HAP-1 (cell line): ENCODE measurements at regions not wholly inside any gene's neighbourhood (a gene's known extent, or its start where the extent isn't known, plus 50 kb on each side); places are given as distances from the start of the nearest gene placed in this dataset.
"Not testable (repeated sequence)": the region's sequence is repeated elsewhere in the genome, so short reads cannot be mapped to it uniquely, and the experiment has no call there.

Source experiments
- DNase-seq, 2 experiments: peaks; one replicate each; pipeline ENCODE4 v3.0.0-alpha.2; 2016 to 2020; ENCODE audit warnings: low spot score in 2 of 2
- H3K27me3 ChIP-seq: fragments of 250-450 bp; sonication (Bioruptor Pico); 2 replicates; pipeline ENCODE4 v1.5.1; 2020; ENCODE audit warnings: low read depth, mild to moderate bottlenecking, moderate library complexity
- H3K36me3 ChIP-seq: fragments of 250-450 bp; sonication (Bioruptor Pico); replicated peaks from 2 replicates; pipeline ENCODE4 v1.5.1; 2020; ENCODE audit warnings: mild to moderate bottlenecking
- H3K4me1 ChIP-seq: fragments of 250-450 bp; sonication (Bioruptor Pico); 2 replicates; pipeline ENCODE4 v1.5.1; 2020; ENCODE audit warnings: mild to moderate bottlenecking
- H3K4me3 ChIP-seq: fragments of 250-450 bp; sonication (Bioruptor Pico); 2 replicates; pipeline ENCODE4 v1.5.1; 2020; ENCODE audit warnings: mild to moderate bottlenecking, moderate library complexity
- H3K9me3 ChIP-seq: fragments of 250-450 bp; sonication (Bioruptor Pico); 2 replicates; pipeline ENCODE4 v1.5.1; 2020; ENCODE audit warnings: mild to moderate bottlenecking, moderate library complexity
- in situ Hi-C: fragments of 300-500 bp; cut with MboI; formaldehyde crosslinking; loops from 3 replicates; pipeline ENCODE4 v1.14.3; 2020; ENCODE audit warnings: low sequenced_read_pairs, inconsistent platforms, mixed read lengths

DNA sequence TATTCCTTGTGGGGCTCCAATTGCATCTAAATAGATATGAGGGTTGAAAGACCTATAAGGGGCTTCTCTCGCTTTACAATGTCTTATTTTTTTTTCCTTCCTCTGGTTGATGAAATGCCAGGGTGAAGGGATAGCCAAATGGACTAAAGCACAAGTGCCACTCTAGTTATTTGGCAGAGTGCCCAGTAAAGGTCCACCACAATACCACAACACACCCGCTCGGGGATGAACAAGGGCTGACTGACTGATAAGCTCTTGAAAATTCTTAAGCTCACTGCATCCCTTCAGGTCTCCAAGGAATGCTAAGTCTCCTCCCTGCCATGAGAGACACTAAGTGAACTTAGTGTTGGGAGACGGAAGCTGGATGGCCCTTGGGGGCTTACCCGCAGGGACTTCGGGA is 121.0 kb upstream of the CCNG1 start:
- DNase-seq, H3K27me3 ChIP-seq, H3K9me3 ChIP-seq, H3K4me3 ChIP-seq, H3K4me1 ChIP-seq, H3K36me3 ChIP-seq, in situ Hi-C loops: not testable (repeated sequence)

DNA sequence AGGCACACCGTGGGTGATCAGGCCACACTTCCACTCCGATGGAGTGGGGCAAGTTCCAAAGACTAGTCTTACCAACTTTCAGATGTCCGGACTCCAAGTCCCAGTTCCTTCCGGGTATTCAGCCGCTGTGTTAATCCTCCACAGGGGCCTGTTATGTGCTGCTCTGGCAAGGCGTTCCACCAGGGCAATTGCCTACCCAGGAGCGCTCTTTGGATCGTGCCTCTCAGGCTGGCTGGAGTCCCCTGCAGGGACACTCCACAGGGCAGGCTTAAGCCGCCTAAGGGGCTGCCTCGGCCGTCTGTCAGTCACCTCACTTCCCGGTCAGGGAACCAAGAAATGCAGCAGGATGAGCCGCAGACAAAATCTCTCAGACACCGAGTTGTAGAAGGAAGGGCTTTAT is 118.7 kb upstream of the CCNG1 start:
- Histone ChIP-seq H3K27me3 (no peaks in the 10 kb centered on the region), H3K4me3 (no peak overlapping the region), H3K36me3 (no peaks in the 10 kb centered on the region), H3K4me1 (no peaks in the 10 kb centered on the region), H3K9me3 (no peaks in the 10 kb centered on the region)
- in situ Hi-C loops, result no loop called here
- DNase-seq, result no peak

DNA sequence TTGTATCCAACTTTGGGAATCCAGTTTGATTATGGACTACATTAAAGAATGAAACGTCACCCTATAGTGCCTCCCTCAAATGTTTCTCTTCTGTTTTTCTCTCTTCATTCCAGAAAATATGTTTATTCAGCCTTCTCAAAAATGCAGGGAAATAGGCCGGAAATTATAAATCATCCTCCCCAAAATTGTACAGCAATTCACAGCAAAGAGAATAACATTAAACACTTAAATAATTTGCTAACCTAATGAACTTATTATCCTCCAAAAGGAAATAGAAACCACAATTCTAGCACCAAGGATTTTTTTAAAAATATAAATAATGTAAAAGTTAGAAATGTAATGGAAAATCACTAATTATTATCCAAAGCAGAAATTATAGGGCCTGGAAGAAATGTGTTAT is 115.9 kb upstream of the CCNG1 start:
- Histone ChIP-seq H3K36me3 (no peaks in the 10 kb centered on the region), H3K9me3 (no peaks in the 10 kb centered on the region), H3K4me3 (no peak overlapping the region), H3K27me3 (no peaks in the 10 kb centered on the region), H3K4me1 (no peaks in the 10 kb centered on the region)
- no peak for DNase-seq
- in situ Hi-C loops, result no loop called here

DNA sequence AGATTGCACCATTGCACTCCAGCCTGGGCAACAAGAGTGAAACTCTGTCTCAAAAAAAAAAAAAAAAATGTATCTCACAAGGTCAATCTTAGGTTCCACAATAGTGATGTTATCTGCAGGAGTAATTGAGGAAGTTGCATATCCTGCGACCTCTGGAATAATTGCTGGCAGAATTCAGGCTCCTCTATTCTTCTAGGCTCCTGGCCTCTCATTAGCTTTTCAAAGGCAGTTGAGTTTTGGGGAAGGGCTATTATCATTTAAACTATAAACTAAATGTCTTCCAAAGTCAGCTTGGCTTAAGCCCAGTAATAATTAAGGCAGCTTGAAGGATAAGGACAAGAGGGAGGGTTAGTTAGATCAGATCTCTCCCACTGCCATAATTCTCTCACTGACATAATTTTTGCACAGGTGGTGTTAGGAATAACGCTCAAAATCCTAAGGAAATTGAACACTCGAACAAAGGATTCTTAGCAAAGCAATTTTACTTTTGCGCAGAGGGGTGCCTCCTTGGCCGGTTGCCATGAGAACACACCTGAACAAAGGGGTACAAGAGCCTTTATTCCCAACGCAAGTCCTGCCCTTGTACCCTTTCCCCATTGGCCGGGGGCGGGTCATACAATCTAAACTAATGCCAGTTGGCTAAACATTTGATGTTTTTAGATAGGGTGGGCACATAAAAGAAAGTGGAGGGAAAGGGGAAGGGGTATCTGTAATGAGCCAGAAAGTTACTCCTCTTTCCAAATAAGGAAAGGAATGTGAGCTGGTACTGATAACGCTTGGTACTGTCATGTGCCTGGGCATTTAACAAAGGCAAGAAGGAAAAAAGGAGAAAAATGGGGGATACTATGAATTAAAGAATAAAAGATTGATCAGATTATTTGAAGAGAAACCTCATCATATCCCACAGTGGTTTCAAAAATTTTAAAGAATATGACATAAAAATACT is 106.4 kb upstream of the CCNG1 start:
- H3K36me3 ChIP-seq, result no peaks in the 10 kb centered on the region
- H3K9me3 ChIP-seq, result no peaks in the 10 kb centered on the region
- in situ Hi-C loops, result no loop called here
- peak; percentile 65 to 91 for DNase-seq
- no peaks in the 10 kb centered on the region for H3K27me3 ChIP-seq
- H3K4me1 ChIP-seq, result peaks cover 6% of the 10 kb centered on the region
- H3K4me3 ChIP-seq, result no peak overlapping the region

DNA sequence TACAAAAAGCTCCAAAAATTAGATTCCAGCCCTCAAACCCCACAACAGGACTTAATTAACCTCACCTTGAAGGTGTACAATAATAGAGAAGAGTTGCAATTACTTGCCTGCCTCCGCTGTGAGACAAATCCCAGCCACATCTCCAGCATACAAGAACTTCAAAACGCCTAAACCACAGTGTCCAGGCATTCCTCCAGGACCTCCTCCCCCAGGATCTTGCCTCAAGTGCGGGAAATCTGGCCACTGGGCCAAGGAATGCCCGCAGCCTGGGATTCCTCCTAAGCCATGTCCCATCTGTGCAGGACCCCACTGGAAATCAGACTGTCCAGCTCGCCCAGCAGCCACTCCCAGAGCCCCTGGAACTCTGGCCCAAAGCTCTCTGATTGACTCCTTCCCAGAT is 101.3 kb upstream of the CCNG1 start:
- H3K36me3 ChIP-seq, H3K4me3 ChIP-seq, H3K4me1 ChIP-seq, in situ Hi-C loops, DNase-seq, H3K27me3 ChIP-seq, H3K9me3 ChIP-seq: not testable (repeated sequence)

DNA sequence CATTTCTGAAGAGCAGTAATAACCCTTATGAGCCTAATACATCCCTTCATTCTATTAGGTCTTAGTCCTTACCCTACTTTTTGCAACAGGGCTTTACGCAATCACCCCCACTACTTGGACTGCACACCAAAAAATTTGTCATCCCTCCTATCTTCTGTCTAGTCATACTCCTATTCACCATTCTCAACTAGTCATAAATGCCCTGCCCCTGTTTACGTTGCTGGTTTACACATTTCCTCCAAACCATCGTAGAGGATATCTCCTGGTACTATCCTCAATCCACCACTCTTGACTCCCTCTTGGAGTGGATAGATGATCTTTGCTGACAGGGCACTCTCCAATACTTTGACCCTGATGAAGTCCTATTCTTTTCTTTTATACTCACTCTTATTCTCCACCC is 98.2 kb upstream of the CCNG1 start:
- Histone ChIP-seq H3K9me3 (no peaks in the 10 kb centered on the region), H3K4me3 (no peak overlapping the region), H3K27me3 (no peaks in the 10 kb centered on the region), H3K36me3 (no peaks in the 10 kb centered on the region), H3K4me1 (no peaks in the 10 kb centered on the region; the same call in 1 of the 2 replicates)
- in situ Hi-C loops, result no loop called here
- DNase-seq, result no peak

DNA sequence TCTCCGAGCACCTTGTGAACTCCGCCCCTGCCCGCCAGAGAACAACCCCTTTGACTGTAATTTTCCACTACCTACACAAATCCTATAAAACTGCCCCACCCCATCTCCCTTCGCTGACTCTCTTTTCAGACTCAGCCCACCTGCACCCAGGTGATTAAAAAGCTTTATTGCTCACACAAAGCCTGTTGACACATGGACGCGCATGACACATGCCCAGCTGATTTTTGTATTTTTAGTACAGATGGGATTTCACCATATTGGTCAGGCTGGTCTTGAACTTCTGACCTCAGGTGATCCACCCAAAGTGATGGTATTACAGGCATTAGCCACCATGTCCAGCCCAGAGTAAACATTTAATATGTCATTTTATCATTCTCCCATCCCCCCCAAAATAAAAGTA is 97.0 kb upstream of the CCNG1 start:
- H3K9me3 ChIP-seq, in situ Hi-C loops: not testable (repeated sequence)

DNA sequence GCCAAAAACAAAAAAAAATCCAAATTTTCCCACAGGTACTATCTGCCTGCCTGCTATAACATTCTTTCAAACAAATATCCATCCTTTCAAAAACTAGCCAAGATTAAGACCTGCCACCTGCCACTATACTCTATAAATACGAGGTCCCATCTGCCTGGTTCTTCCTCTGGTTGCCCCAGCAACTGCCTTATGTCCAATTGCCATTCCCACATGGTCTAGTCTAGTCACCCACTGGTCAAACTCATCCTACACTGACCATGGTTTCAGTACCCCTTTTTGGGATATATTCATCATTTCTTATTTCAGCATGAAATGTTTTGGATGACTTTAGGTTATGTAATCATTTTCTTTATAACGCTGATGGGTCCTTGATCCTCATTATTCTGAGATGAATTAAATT is 95.1 kb upstream of the CCNG1 start:
- H3K27me3 ChIP-seq, result no peaks in the 10 kb centered on the region
- H3K4me1 ChIP-seq, result peaks cover 5% of the 10 kb centered on the region
- DNase-seq, result no peak
- no peaks in the 10 kb centered on the region for H3K36me3 ChIP-seq
- in situ Hi-C loops, result no loop called here
- no peak overlapping the region for H3K4me3 ChIP-seq
- no peaks in the 10 kb centered on the region for H3K9me3 ChIP-seq

More for the DNA sequence above, 97.0 kb upstream of the CCNG1 start:
- not testable (repeated sequence) for H3K4me1 ChIP-seq, H3K4me3 ChIP-seq, DNase-seq, H3K36me3 ChIP-seq, H3K27me3 ChIP-seq

DNA sequence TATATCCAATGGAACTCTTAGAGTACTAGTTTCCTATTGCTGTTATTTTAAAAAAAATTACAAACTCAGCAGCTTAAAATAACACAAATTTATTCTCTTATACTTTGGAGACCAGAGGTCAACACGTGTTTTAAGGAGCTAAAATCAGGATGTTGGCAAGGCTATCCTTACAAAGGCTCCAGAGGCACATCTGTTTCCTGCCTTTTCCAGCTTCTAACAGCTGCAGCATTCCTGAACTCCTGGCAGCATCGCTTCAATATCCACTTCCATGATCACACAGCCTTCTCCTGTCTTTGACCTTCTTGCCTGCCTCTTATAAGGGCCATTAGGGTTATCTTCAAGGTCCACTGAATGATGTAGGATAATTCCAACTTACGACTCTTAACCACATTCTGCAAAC is 92.2 kb upstream of the CCNG1 start:
- peaks cover 14% of the 10 kb centered on the region for H3K4me1 ChIP-seq
- no peak overlapping the region for H3K4me3 ChIP-seq
- in situ Hi-C loops, result no loop called here
- H3K9me3 ChIP-seq, result no peaks in the 10 kb centered on the region
- no peaks in the 10 kb centered on the region for H3K27me3 ChIP-seq
- DNase-seq, result no peak
- H3K36me3 ChIP-seq, result no peaks in the 10 kb centered on the region

DNA sequence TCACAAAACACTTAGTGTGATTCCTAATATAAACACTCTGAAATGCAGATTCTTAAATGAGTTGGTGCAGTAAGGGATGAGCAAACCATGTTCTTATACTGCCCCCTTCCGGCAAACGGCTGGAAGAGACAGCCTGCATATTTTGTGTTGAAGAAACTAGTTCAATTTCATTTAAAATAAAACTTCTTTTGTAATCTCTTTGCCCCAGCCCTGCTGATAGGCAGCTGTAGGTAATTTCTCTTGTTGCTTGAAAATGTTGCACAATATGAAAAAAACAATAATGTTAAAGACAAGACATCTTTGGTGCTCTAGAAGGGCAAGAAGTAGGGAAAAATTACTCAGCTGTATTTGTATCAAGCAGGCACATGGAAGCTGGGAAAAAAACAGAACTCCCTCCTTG is 89.7 kb upstream of the CCNG1 start:
- in situ Hi-C loops, result no loop called here
- no peaks in the 10 kb centered on the region for H3K36me3 ChIP-seq
- H3K27me3 ChIP-seq, result no peaks in the 10 kb centered on the region
- no peaks in the 10 kb centered on the region for H3K9me3 ChIP-seq
- peaks cover 14% of the 10 kb centered on the region for H3K4me1 ChIP-seq
- H3K4me3 ChIP-seq, result no peak overlapping the region
- DNase-seq, result peak; percentile 75 to 80

DNA sequence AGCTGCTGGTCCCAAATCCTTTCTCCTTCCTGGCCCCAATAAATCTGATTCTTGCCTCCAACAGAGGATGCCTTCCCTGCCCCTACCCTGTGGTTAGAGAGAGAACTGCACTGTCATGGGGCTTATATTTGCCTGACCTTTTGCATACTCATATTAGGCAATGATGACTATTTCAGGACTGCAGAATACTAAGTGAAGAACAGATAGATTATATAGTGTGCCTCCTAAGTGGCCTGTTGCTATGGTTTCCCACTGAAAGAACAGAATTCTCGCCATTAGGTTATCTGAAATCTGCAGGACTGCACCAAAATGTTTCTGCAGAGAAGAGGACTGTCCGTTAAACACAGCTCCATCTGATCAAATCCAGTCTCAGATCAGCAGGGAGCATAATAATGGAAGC is 87.3 kb upstream of the CCNG1 start:
- Histone ChIP-seq H3K9me3 (no peaks in the 10 kb centered on the region), H3K27me3 (no peaks in the 10 kb centered on the region), H3K4me3 (no peak overlapping the region), H3K36me3 (no peaks in the 10 kb centered on the region), H3K4me1 (peaks cover 17% of the 10 kb centered on the region)
- peak in 1 of 2 experiments; percentile 20 for DNase-seq
- in situ Hi-C loops, result no loop called here

DNA sequence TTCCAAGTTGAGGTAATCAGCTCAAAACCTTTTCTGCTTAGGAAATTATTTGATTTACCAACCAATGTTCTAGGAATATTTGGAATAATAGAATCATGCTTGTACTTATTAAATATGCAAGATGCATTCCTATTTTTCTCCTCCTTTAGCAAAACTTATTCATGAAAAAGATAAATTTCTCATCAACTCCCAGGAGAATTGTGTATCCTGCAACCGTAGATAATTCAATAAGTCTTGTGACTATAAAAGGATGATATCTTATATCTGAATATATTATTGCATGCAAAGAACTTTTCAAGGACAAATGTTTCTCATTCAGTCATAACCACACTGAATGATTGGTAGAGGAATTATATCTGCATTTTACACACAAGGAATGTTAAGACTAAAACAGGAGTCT is 84.9 kb upstream of the CCNG1 start:
- H3K4me1 ChIP-seq, result peaks cover 10% of the 10 kb centered on the region; the same call in 1 of the 2 replicates
- no peak overlapping the region for H3K4me3 ChIP-seq
- in situ Hi-C loops, result no loop called here
- no peaks in the 10 kb centered on the region for H3K9me3 ChIP-seq
- H3K27me3 ChIP-seq, result no peaks in the 10 kb centered on the region
- no peaks in the 10 kb centered on the region for H3K36me3 ChIP-seq
- DNase-seq, result no peak

DNA sequence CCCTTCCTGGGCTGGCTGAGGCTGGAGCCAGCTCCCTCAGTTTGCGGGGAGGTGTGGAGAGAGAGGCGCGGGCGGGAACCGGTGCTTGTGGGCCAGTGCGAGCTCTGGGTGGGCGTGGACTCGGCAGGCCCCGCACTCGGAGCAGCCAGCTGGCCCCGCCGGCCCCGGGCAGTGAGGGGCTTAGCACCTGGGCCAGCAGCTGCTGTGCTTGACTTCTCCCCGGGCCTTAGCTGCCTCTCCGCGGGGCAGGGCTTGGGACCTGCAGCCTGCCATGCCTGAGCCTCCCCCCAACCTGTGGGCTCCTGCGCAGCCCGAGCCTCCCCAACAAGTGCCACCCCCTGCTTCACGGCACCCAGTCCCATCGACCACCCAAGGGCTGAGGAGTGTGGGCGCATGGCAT is 81.6 kb upstream of the CCNG1 start:
- H3K4me1 ChIP-seq, DNase-seq, in situ Hi-C loops, H3K27me3 ChIP-seq, H3K4me3 ChIP-seq, H3K9me3 ChIP-seq, H3K36me3 ChIP-seq: not testable (repeated sequence)

DNA sequence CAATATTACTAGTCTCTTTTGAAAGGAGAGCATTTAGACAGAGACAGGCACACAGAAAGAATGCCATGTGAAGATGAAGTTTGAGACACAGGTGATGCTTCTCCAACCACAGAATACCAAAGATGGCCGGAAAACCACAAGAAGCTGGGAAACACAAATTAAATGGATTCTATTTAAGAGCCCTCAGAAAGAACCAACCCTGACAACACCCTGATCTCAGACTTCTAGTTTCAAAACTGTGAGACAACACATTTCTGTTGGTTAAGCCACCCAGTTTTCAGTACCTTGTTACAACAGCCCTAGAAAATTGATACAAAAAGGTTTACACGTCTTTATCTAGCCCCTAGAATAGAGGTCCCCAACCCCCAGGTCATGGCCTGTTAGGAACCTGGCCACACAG is 79.8 kb upstream of the CCNG1 start:
- no peaks in the 10 kb centered on the region for H3K36me3 ChIP-seq

More for the DNA sequence above, 79.8 kb upstream of the CCNG1 start:
- DNase-seq, result no peak
- in situ Hi-C loops, result no loop called here
- H3K4me1 ChIP-seq, result 0 out of 2 replicates have a peak, but pooled peaks cover 3% of the 10 kb centered on the region
- H3K27me3 ChIP-seq, result peaks cover 3% of the 10 kb centered on the region; the same call in 1 of the 2 replicates
- H3K9me3 ChIP-seq, result no peaks in the 10 kb centered on the region
- no peak overlapping the region for H3K4me3 ChIP-seq
